ENCODE measurements at regions not wholly inside any gene's neighbourhood (a gene's known extent, or its start where the extent isn't known, plus 50 kb on each side); places are given as distances from the start of the nearest gene placed in this dataset.

DNA sequence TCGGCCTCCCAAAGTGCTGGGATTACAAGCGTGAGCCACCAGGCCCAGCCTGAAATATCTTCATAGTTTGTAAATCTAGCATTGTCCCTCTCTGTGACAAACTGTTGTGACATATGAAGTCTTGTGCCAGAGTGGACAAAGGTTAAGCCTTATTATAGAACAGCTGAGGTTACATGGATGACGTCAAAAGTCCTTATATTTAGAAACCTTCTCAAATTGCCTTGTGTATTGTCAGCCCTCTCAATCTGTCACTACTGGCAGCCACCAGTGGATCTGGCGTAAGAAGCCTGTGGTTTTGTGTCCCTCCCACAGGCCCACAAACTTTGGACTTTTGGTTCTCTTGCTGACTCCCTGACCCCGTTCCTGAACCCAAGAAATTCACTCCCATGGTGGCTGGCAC is 79.4 kb upstream of the CCDC112 start:
- TF ChIP-seq TCF12 (IDR thresholded peaks at IDR 0.05; ENCODE audit: low read depth) (no peak), NFIC (IDR thresholded peaks at IDR 0.05) (no peak), YY1 (IDR thresholded peaks at IDR 0.05; ENCODE audit: low read depth) (no peak), EGR1 (IDR thresholded peaks at IDR 0.05) (no peak), CEBPB (IDR thresholded peaks at IDR 0.05) (no peak), TAF1 (IDR thresholded peaks at IDR 0.05; ENCODE audit: low read depth) (no peak), EP300 (IDR thresholded peaks at IDR 0.05; ENCODE audit: borderline replicate concordance) (no peak), ZBTB7A (IDR thresholded peaks at IDR 0.05; ENCODE audit: low read depth) (no peak), FOXM1 (IDR thresholded peaks at IDR 0.05; ENCODE audit: borderline replicate concordance, low read depth) (no peak)
- TF ChIP-seq, protein P1, sequence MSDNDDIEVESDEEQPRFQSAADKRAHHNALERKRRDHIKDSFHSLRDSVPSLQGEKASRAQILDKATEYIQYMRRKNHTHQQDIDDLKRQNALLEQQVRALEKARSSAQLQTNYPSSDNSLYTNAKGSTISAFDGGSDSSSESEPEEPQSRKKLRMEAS (IDR thresholded peaks at IDR 0.05): no peak
- TF ChIP-seq, protein P2, sequence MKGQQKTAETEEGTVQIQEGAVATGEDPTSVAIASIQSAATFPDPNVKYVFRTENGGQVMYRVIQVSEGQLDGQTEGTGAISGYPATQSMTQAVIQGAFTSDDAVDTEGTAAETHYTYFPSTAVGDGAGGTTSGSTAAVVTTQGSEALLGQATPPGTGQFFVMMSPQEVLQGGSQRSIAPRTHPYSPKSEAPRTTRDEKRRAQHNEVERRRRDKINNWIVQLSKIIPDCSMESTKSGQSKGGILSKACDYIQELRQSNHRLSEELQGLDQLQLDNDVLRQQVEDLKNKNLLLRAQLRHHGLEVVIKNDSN (IDR thresholded peaks at IDR 0.05): no peak
- TF ChIP-seq, protein P3, sequence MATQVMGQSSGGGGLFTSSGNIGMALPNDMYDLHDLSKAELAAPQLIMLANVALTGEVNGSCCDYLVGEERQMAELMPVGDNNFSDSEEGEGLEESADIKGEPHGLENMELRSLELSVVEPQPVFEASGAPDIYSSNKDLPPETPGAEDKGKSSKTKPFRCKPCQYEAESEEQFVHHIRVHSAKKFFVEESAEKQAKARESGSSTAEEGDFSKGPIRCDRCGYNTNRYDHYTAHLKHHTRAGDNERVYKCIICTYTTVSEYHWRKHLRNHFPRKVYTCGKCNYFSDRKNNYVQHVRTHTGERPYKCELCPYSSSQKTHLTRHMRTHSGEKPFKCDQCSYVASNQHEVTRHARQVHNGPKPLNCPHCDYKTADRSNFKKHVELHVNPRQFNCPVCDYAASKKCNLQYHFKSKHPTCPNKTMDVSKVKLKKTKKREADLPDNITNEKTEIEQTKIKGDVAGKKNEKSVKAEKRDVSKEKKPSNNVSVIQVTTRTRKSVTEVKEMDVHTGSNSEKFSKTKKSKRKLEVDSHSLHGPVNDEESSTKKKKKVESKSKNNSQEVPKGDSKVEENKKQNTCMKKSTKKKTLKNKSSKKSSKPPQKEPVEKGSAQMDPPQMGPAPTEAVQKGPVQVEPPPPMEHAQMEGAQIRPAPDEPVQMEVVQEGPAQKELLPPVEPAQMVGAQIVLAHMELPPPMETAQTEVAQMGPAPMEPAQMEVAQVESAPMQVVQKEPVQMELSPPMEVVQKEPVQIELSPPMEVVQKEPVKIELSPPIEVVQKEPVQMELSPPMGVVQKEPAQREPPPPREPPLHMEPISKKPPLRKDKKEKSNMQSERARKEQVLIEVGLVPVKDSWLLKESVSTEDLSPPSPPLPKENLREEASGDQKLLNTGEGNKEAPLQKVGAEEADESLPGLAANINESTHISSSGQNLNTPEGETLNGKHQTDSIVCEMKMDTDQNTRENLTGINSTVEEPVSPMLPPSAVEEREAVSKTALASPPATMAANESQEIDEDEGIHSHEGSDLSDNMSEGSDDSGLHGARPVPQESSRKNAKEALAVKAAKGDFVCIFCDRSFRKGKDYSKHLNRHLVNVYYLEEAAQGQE (IDR thresholded peaks at IDR 0.05; ENCODE audit: low read depth): no peak

DNA sequence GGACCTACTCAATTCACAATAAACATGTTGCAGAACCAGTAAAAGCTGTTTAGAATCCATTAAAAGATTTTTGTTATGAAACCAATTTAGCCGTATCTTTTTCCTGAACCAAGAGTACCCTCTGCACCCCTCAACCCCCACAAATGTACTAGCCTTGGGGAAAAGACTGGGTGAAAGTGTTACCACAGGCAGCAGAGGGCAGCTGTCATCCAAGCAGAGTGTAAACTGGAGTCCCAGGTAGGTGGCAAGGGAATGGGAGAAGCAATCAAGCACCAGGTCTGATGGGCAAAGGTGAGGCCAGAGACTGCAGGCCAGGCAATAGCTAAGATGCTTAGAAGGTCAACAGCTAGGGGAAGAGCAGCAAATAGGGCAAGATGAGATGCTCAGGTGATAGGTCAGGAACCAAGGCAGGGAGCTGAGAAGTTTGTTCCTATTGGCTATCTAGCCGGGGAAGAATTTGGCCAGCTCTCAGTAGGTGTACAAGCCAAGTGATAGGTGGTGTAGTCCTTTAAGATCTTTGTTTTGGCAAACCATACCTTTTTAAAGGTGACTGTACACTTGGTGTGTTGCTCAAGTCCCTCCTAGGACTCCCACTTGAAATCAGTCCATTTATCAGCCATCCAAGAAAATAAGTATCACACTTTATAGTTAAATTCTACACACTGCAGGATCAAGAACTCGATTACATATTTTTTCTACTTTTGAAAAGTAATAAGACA is 77.8 kb upstream of the CCDC112 start:
- TF ChIP-seq, protein P3 (IDR thresholded peaks at IDR 0.05; ENCODE audit: low read depth): no peak
- no peak for TF ChIP-seq NFIC (IDR thresholded peaks at IDR 0.05)
- TF ChIP-seq RAD21 (IDR thresholded peaks at IDR 0.05; ENCODE audit: low read depth): peak; percentile 55

DNA sequence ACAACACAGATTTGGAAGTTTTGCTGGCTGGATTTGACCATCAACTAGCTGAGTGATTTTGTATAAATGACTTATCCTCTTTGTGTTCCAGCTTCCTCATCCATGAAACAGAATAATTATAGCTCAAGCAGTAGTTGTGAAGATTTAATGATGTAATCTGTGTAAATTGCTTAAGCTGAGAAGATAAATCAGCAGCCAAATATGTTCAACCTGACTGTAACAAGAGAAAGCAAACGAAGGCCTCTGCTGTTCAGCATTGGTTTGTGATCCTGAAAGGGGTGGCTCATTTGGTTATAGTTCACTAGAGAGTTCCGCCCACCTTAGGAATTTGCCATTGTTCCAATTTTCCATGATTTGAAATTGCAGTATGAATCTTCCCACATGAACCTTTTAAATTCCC is 75.7 kb upstream of the CCDC112 start:
- TF ChIP-seq, protein P2 (IDR thresholded peaks at IDR 0.05): no peak
- TF ChIP-seq EP300 (IDR thresholded peaks at IDR 0.05; ENCODE audit: borderline replicate concordance): peak; percentile 78
- TF ChIP-seq, protein P3 (IDR thresholded peaks at IDR 0.05; ENCODE audit: low read depth): no peak
- no peak for TF ChIP-seq TAF1 (IDR thresholded peaks at IDR 0.05; ENCODE audit: low read depth)
- 0 out of 2 replicates have a peak, but pooled peaks have one; percentile 26 for TF ChIP-seq YY1 (IDR thresholded peaks at IDR 0.05; ENCODE audit: low read depth)
- TF ChIP-seq RAD21 (IDR thresholded peaks at IDR 0.05; ENCODE audit: low read depth): no peak
- peak; percentile 96 for TF ChIP-seq NFIC (IDR thresholded peaks at IDR 0.05)
- TF ChIP-seq TCF12 (IDR thresholded peaks at IDR 0.05; ENCODE audit: low read depth): peak; percentile 93
- TF ChIP-seq CREB1 (IDR thresholded peaks at IDR 0.05; ENCODE audit: low read depth): no peak
- TF ChIP-seq CEBPB (IDR thresholded peaks at IDR 0.05): peak; percentile 93
- TF ChIP-seq ZBTB7A (IDR thresholded peaks at IDR 0.05; ENCODE audit: low read depth): no peak
- TF ChIP-seq, protein P1 (IDR thresholded peaks at IDR 0.05): peak; percentile 18; the same call in 1 of the 2 replicates
- no peak for TF ChIP-seq EGR1 (IDR thresholded peaks at IDR 0.05)
- TF ChIP-seq TEAD4 (IDR thresholded peaks at IDR 0.05): peak; percentile 83
- TF ChIP-seq FOXM1 (IDR thresholded peaks at IDR 0.05; ENCODE audit: borderline replicate concordance, low read depth): peak; percentile 66; the same call in 1 of the 2 replicates

DNA sequence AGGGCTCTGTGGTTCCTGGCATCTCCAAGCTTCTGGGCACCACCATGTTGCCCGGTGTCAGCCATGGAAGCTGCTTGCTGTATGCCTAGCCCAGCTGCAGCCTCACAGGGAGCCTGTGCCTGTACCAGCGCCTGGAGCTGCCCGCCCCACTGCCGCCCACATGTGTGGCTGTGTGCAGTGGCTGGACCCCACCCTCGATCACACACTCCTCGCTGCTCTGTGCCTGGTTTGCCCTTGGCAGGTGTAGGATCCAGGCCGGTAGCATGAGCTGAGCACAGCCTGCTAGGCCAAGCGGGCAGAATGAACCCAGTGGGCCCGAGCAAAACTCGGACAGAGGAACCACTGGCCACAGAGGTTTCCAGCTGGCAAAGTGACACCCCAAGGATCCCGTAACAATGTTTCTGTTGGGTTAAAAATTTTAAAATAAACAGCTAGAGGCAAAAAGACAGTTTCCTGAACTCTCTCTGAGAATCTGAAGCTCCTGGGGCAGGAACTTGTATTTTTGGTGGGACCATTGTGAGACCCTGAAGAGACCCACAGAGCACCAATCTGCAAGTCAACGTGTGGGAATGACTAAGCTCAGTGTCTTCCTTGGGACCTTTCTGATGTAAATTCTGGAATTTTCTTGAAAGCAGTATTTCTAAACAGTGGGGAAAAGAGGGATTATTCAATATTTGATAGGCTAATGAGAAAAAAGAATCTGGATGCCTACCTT is 73.1 kb upstream of the CCDC112 start:
- TF ChIP-seq EP300 (IDR thresholded peaks at IDR 0.05; ENCODE audit: borderline replicate concordance): no peak
- TF ChIP-seq ZBTB7A (IDR thresholded peaks at IDR 0.05; ENCODE audit: low read depth): no peak
- no peak for TF ChIP-seq TEAD4 (IDR thresholded peaks at IDR 0.05)
- TF ChIP-seq, protein P1 (IDR thresholded peaks at IDR 0.05): no peak
- TF ChIP-seq CEBPB (IDR thresholded peaks at IDR 0.05): no peak
- no peak for TF ChIP-seq EGR1 (IDR thresholded peaks at IDR 0.05)
- no peak for TF ChIP-seq NFIC (IDR thresholded peaks at IDR 0.05)
- TF ChIP-seq, protein P3 (IDR thresholded peaks at IDR 0.05; ENCODE audit: low read depth): no peak
- TF ChIP-seq RAD21 (IDR thresholded peaks at IDR 0.05; ENCODE audit: low read depth): no peak
- no peak for TF ChIP-seq TAF1 (IDR thresholded peaks at IDR 0.05; ENCODE audit: low read depth)
- TF ChIP-seq, protein P2 (IDR thresholded peaks at IDR 0.05): no peak
- TF ChIP-seq TCF12 (IDR thresholded peaks at IDR 0.05; ENCODE audit: low read depth): no peak

Measured in Ishikawa (cell line).